ENCODE measurements at regions not wholly inside any gene's neighbourhood (a gene's known extent, or its start where the extent isn't known, plus 50 kb on each side); places are given as distances from the start of the nearest gene placed in this dataset.

DNA sequence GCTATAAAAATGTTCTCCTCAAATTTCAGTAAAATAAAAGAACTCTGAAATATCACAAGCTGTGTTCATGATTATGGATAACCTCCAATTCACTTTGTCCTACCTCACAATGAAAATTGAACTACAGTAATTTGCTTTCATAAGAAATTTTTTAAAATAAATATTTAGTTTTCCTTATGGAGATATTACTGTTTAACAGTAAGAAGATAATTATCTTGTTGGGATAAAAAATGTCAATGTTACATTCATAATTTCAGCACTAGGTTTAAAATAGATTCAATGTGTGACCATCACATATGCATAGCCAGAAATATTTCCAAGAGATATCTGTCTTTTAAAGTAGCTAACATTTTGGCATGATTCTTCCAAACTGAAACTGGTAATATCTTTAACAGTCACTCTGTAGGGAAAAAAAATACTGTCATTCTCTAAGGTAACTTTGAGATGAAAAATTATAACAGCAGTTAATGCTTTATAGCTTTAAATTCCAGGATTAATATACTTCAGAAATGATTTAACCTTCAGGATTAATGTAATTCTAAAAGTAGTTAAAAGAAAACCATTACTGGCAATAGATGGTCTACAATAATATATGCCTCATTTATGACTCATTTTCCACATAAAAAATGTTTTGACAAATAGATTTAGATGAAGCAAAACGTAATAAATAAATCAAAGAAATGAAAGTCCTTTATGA is 91.3 kb downstream of the SPRY2 start:
- intact Hi-C loops (cut with DNase I): no loop called here
- H3K27me3 ChIP-seq: no peaks in the 10 kb centered on the region
- no peaks in the 10 kb centered on the region for H3K36me3 ChIP-seq (replicated peaks in 1 of 2; ENCODE audit: insufficient read depth in 1 of 2, low read depth in 2 of 2)
- no peak overlapping the region for H3K27ac ChIP-seq
- no peak overlapping the region for H3K4me3 ChIP-seq
- H3K9me3 ChIP-seq: no peaks in the 10 kb centered on the region
- TF ChIP-seq, protein P1, sequence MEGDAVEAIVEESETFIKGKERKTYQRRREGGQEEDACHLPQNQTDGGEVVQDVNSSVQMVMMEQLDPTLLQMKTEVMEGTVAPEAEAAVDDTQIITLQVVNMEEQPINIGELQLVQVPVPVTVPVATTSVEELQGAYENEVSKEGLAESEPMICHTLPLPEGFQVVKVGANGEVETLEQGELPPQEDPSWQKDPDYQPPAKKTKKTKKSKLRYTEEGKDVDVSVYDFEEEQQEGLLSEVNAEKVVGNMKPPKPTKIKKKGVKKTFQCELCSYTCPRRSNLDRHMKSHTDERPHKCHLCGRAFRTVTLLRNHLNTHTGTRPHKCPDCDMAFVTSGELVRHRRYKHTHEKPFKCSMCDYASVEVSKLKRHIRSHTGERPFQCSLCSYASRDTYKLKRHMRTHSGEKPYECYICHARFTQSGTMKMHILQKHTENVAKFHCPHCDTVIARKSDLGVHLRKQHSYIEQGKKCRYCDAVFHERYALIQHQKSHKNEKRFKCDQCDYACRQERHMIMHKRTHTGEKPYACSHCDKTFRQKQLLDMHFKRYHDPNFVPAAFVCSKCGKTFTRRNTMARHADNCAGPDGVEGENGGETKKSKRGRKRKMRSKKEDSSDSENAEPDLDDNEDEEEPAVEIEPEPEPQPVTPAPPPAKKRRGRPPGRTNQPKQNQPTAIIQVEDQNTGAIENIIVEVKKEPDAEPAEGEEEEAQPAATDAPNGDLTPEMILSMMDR (IDR thresholded peaks at IDR 0.05): no peak
- no peak for TF ChIP-seq POLR2A (IDR thresholded peaks at IDR 0.05)
- DNase-seq (no peak), ATAC-seq (no peak)
- no peaks in the 10 kb centered on the region for H3K4me1 ChIP-seq
- WGBS, 2 donors: 45 to 48% methylated on average over 1 of the region's 1 CpG

DNA sequence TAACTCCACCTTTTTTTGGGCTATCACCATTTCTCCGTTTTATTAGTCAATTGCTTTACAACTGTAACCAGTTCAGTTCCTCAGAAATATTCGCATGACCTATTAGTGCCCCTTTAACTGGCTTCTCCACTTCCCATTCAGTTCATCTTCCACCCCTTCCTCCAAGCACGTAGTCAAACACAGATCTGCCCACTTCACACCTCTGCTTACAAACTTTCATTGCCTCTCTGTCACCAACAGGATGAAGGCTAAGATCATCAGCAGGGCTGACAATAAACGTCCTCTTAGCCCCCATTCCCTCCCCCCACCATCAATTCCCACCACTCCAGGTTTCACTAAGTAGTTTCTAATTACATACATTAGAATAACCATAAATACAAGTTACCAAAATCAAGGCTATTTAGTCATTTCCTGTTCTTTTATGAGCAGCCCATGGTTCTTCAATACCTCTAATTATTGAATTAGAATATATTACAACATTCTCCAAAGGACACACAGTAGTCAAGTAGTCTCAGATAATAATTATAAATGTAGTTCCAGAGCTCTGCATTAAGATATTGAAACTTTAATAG is 95.7 kb downstream of the SPRY2 start:
- H3K36me3 ChIP-seq (replicated peaks in 1 of 2; ENCODE audit: insufficient read depth in 1 of 2, low read depth in 2 of 2): no peaks in the 10 kb centered on the region
- H3K27ac ChIP-seq: no peak overlapping the region
- ATAC-seq (no peak), DNase-seq (no peak)
- H3K27me3 ChIP-seq: no peaks in the 10 kb centered on the region
- intact Hi-C loops (cut with DNase I): no loop called here
- H3K4me1 ChIP-seq: no peaks in the 10 kb centered on the region
- TF ChIP-seq POLR2A (IDR thresholded peaks at IDR 0.05): no peak
- TF ChIP-seq, protein P1 (IDR thresholded peaks at IDR 0.05): no peak
- WGBS, 2 donors: 39 to 45% methylated on average over 4 of the region's 4 CpGs
- H3K9me3 ChIP-seq: no peaks in the 10 kb centered on the region
- no peak overlapping the region for H3K4me3 ChIP-seq

DNA sequence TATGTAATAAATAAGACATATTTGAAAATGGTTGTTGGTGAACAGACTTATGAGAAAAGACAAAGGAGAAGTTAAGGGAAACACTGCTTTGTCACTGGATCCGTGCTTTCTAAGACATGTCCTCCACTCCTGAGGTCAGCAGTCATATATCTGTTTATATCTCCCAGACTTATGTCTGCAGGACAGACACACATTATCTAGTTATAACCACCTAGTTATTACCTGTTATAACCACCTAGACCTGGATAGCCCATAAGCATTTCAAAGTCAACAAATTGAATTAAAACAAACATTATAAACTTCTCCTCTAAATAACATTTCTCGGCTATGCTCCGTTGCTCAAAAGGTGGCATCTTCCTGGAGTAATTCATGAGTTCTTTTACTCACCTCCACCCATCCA is 96.4 kb downstream of the SPRY2 start:
- Histone ChIP-seq H3K27me3 (no peaks in the 10 kb centered on the region), H3K9me3 (no peaks in the 10 kb centered on the region), H3K27ac (no peak overlapping the region), H3K36me3 (replicated peaks in 1 of 2; ENCODE audit: insufficient read depth in 1 of 2, low read depth in 2 of 2) (no peaks in the 10 kb centered on the region), H3K4me3 (no peak overlapping the region), H3K4me1 (no peaks in the 10 kb centered on the region)
- intact Hi-C loops (cut with DNase I): no loop called here
- 73 to 76% methylated on average over 3 of the region's 3 CpGs for WGBS, 2 donors
- no peak for DNase-seq
- no peak for TF ChIP-seq POLR2A (IDR thresholded peaks at IDR 0.05)
- TF ChIP-seq, protein P1 (IDR thresholded peaks at IDR 0.05): no peak
- no peak for ATAC-seq

DNA sequence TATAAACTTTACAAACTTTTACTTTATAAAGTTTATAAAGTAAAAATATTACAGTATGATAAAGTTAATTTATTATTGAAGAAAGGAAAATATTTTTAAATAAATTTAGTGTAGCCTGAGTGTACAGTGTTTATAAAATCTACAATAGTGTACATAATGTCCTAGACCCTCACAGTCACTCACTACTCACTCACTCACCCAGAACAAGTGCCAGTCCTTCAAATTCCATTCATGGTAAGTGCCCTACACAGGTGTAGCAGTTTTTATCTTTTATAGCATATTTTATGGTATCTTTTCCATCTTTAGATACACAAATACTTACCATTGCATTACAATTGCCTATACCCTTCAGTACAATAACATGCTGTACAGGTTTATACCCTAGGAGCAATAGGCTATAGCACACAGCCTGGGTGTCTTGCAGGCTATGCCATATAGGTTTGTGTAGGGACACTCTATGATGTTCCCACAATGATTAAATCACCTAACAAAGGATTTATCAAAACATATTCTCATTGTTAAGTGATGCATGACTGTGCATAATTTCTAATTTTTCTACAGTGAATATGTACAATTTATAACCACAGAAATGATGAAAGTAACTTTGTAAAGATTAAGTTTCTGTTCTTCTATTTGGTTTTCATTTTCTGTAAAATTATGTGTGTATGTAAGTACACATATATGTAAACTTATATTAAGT is 98.0 kb downstream of the SPRY2 start:
- no peak overlapping the region for H3K4me3 ChIP-seq
- H3K36me3 ChIP-seq (replicated peaks in 1 of 2; ENCODE audit: insufficient read depth in 1 of 2, low read depth in 2 of 2): no peaks in the 10 kb centered on the region
- H3K27ac ChIP-seq: no peak overlapping the region
- no peak for ATAC-seq
- no peaks in the 10 kb centered on the region for H3K4me1 ChIP-seq
- no peak for DNase-seq
- no peaks in the 10 kb centered on the region for H3K27me3 ChIP-seq
- intact Hi-C loops (cut with DNase I): no loop called here
- TF ChIP-seq, protein P1 (IDR thresholded peaks at IDR 0.05): no peak
- no peak for TF ChIP-seq POLR2A (IDR thresholded peaks at IDR 0.05)
- no peaks in the 10 kb centered on the region for H3K9me3 ChIP-seq
